Loucy (cell line): ENCODE measurements at regions not wholly inside any gene's neighbourhood (a gene's known extent, or its start where the extent isn't known, plus 50 kb on each side); places are given as distances from the start of the nearest gene placed in this dataset.

ENCODE experiments used
- CTCF ChIP-seq: fragments of 200-600 bp; sonication (generic); conservative IDR thresholded peaks from 2 replicates; pipeline ENCODE4 v1.5.1; 2014; ENCODE audit warnings: mild to moderate bottlenecking, antibody characterized with exemption, low read length
- EZH2phosphoT487 ChIP-seq: fragments of 200-600 bp; IDR thresholded peaks from 2 replicates; pipeline ENCODE4 v1.6.1; 2018; ENCODE audit warnings: antibody characterized with exemption, mild to moderate bottlenecking, moderate library complexity, borderline replicate concordance

- TF ChIP-seq CTCF (no peak), EZH2phosphoT487 (no peak)
Measured at GRCh38 chr1:78755986-78756385, 106.4 kb downstream of the IFI44 start.
